CD8-positive, alpha-beta memory T cell (primary cell): ENCODE measurements at regions not wholly inside any gene's neighbourhood (a gene's known extent, or its start where the extent isn't known, plus 50 kb on each side); places are given as distances from the start of the nearest gene placed in this dataset.

Experiments used
- CTCF ChIA-PET: fragments of 350-600 bp; sonication (Branson Sonifier 250); formaldehyde crosslinking; loops from one replicate; lab custom pipeline; 2021; ENCODE audit warnings: antibody characterized with exemption; lab: Charles Lee
- POLR2A ChIA-PET: fragments of 350-600 bp; sonication (Branson Sonifier 250); formaldehyde crosslinking; loops from one replicate; lab custom pipeline; 2021; ENCODE audit warnings: antibody characterized with exemption; lab: Charles Lee
- DNase-seq, 5 donors: peaks; one replicate each; pipeline versions ENCODE4 v3.0.0 to v3.0.0-alpha.2; 2020 to 2022; ENCODE audit warnings: mixed read lengths in 1 of 5
- H3K27ac ChIP-seq: one replicate; pipeline ENCODE4 v1.7.0; 2013; ENCODE audit warnings: low read depth, mild to moderate bottlenecking, low read length, moderate library complexity
- H3K27me3 ChIP-seq: 2 replicates; pipeline ENCODE4 v1.7.0; 2013; ENCODE audit warnings: low read length, mild to moderate bottlenecking; ENCODE audit not compliant: insufficient read depth, poor library complexity, severe bottlenecking
- H3K36me3 ChIP-seq: 2 replicates; pipeline ENCODE4 v1.7.0; 2013; ENCODE audit warnings: mild to moderate bottlenecking, low read length, moderate library complexity; ENCODE audit not compliant: insufficient read depth
- H3K4me1 ChIP-seq: 2 replicates; pipeline ENCODE4 v1.7.0; 2013; ENCODE audit warnings: mild to moderate bottlenecking, low read length, moderate library complexity; ENCODE audit not compliant: insufficient read depth
- H3K4me3 ChIP-seq: 2 replicates; pipeline ENCODE4 v1.7.0; 2013; ENCODE audit warnings: mild to moderate bottlenecking, low read length
- H3K9me3 ChIP-seq: 2 replicates; pipeline ENCODE4 v1.7.0; 2013; ENCODE audit warnings: mild to moderate bottlenecking, low read length
- H3K27ac Mint-ChIP-seq, 8 donors: one replicate each; pipeline ENCODE4 v1.8.0; 2020 to 2021; ENCODE audit warnings: mixed read lengths in 8 of 8, mild to moderate bottlenecking in 6 of 8, inconsistent platforms in 3 of 8, moderate library complexity in 3 of 8
- H3K27me3 Mint-ChIP-seq, 2 donors: one replicate each; pipeline ENCODE4 v1.8.0; 2020 to 2021; ENCODE audit warnings: mixed read lengths in 2 of 2, mild to moderate bottlenecking in 1 of 2, moderate library complexity in 1 of 2
- H3K36me3 Mint-ChIP-seq, 3 donors: one replicate each; pipeline ENCODE4 v1.8.0; 2020 to 2021; ENCODE audit warnings: mixed read lengths in 3 of 3, inconsistent platforms in 1 of 3, mild to moderate bottlenecking in 1 of 3
- H3K4me1 Mint-ChIP-seq, 3 donors: one replicate each; pipeline ENCODE4 v1.8.0; 2020 to 2021; ENCODE audit warnings: mixed read lengths in 3 of 3, inconsistent platforms in 1 of 3, mild to moderate bottlenecking in 1 of 3
- H3K4me3 Mint-ChIP-seq, 7 donors: one replicate each; pipeline ENCODE4 v1.8.0; 2020 to 2021; ENCODE audit warnings: mixed read lengths in 7 of 7, mild to moderate bottlenecking in 6 of 7, moderate library complexity in 4 of 7, inconsistent platforms in 2 of 7
- H3K9me3 Mint-ChIP-seq, 5 donors: one replicate each; pipeline ENCODE4 v1.8.0; 2020 to 2022; ENCODE audit warnings: mixed read lengths in 5 of 5, mild to moderate bottlenecking in 3 of 5, moderate library complexity in 2 of 5, inconsistent platforms in 1 of 5

- Histone ChIP-seq H3K4me3 (no peak overlapping the region), H3K27ac (no peak overlapping the region), H3K9me3 (no peaks in the 10 kb centered on the region), H3K4me1 (no peaks in the 10 kb centered on the region), H3K27me3 (no peaks in the 10 kb centered on the region), H3K36me3 (no peaks in the 10 kb centered on the region)
- Mint-ChIP-seq H3K4me3 (no peak overlapping the region), H3K4me1 (no peaks in the 10 kb centered on the region), H3K36me3 (peaks cover 0 to 15% (median 0%) of the 10 kb centered on the region in 3 donors), H3K27ac (no peak overlapping the region), H3K27me3 (peaks cover 9 to 26% of the 10 kb centered on the region in 2 donors), H3K9me3 (peaks cover 0 to 7% (median 3%) of the 10 kb centered on the region in 5 donors)
- POLR2A ChIA-PET = no interaction called here
- no peak for DNase-seq
- CTCF ChIA-PET = no interaction called here
Observed at GRCh38 chr6:14498748-14499147, 381.2 kb downstream of the CD83 start.

- Histone ChIP-seq H3K27me3 (no peaks in the 10 kb centered on the region), H3K9me3 (no peaks in the 10 kb centered on the region), H3K36me3 (no peaks in the 10 kb centered on the region), H3K4me3 (no peak overlapping the region), H3K4me1 (no peaks in the 10 kb centered on the region), H3K27ac (no peak overlapping the region)
- DNase-seq = no peak
- Mint-ChIP-seq H3K27ac (no peak overlapping the region), H3K4me3 (no peak overlapping the region), H3K4me1 (no peaks in the 10 kb centered on the region), H3K9me3 (peaks cover 0 to 7% (median 3%) of the 10 kb centered on the region in 5 donors), H3K36me3 (peaks cover 0 to 15% (median 0%) of the 10 kb centered on the region in 3 donors), H3K27me3 (peaks cover 9 to 29% of the 10 kb centered on the region in 2 donors)
- CTCF ChIA-PET = no interaction called here
- POLR2A ChIA-PET = no interaction called here
Observed at GRCh38 chr6:14499309-14499708, 381.7 kb downstream of the CD83 start.

DNA sequence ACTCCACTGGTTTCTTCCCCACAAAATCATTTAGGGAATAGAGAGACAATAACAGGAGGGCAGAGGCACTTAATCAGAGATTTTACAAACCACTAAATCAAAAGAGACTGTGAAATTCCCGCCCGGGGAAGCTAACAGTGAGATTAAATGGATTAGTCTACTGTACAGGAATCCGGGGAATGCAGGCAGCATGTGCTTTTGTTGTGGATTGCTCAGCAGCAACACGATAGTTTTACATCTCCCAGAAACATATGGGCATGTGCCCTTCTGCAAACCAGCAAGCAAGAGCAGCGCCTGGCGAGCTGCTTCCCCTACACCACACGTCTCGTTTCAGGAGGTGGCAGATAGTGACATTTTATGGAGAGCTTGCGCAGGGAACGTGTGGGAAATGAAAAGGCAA is 382.3 kb downstream of the CD83 start:
- Mint-ChIP-seq H3K4me3 (peak overlapping the region in 1 of 7 donors; percentile 63), H3K27me3 (peaks cover 9 to 29% of the 10 kb centered on the region in 2 donors), H3K27ac (no peak overlapping the region), H3K9me3 (peaks cover 0 to 7% (median 3%) of the 10 kb centered on the region in 5 donors), H3K36me3 (peaks cover 0 to 15% (median 0%) of the 10 kb centered on the region in 3 donors), H3K4me1 (no peaks in the 10 kb centered on the region)
- ChIA-PET CTCF (no interaction called here), POLR2A (no interaction called here)
- H3K36me3 ChIP-seq = no peaks in the 10 kb centered on the region
- H3K9me3 ChIP-seq = no peaks in the 10 kb centered on the region
- DNase-seq = no peak
- H3K4me1 ChIP-seq = no peaks in the 10 kb centered on the region
- H3K27me3 ChIP-seq = no peaks in the 10 kb centered on the region
- H3K4me3 ChIP-seq = no peak overlapping the region
- no peak overlapping the region for H3K27ac ChIP-seq

DNA sequence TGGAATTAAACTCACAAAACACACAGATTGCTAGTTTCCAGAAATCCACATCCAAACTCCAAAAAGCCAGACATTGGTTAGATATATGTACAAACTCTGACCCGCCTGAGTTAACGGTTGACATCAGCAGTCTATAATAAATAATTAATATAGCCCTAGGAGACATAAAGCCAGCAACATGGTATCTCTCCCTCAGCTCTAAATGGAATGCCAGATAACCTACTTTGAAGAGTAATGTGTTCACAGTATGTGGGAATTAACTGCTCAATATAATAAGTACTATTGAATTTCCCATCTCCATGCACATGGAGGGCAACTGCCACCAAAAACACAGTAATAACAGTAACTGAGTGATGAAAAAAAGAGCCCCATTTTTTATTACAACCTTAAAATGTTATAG is 383.2 kb downstream of the CD83 start:
- no peaks in the 10 kb centered on the region for H3K4me1 Mint-ChIP-seq
- H3K4me3 ChIP-seq = no peak overlapping the region
- no peaks in the 10 kb centered on the region for H3K36me3 ChIP-seq
- peaks cover 9 to 29% of the 10 kb centered on the region in 2 donors for H3K27me3 Mint-ChIP-seq
- CTCF ChIA-PET = no interaction called here
- no peak overlapping the region for H3K4me3 Mint-ChIP-seq
- H3K27ac ChIP-seq = no peak overlapping the region
- H3K36me3 Mint-ChIP-seq = peaks cover 0 to 15% (median 0%) of the 10 kb centered on the region in 3 donors
- no peak for DNase-seq
- H3K9me3 Mint-ChIP-seq = peaks cover 0 to 7% (median 3%) of the 10 kb centered on the region in 5 donors
- POLR2A ChIA-PET = no interaction called here
- H3K9me3 ChIP-seq = no peaks in the 10 kb centered on the region
- no peak overlapping the region for H3K27ac Mint-ChIP-seq
- H3K4me1 ChIP-seq = no peaks in the 10 kb centered on the region
- no peaks in the 10 kb centered on the region for H3K27me3 ChIP-seq

DNA sequence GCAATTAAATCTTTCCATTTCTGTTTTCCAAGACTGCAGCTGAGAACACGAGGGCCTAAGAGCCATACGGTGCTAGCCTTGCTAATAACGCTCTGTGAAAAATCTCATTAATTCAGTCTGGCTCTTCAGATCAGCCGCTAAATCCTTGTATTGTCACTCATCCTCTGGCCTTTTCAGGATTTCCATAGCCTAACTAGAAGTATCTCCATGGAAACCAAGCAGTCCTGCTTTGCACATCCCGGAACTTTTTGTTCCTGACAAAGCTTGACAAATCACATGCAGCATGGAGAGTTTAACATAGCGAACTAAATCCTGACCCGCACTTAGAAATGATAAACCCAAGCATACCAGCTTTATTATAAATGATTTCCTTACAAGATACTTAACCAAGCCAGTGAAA is 383.7 kb downstream of the CD83 start:
- Histone ChIP-seq H3K27ac (no peak overlapping the region), H3K36me3 (no peaks in the 10 kb centered on the region), H3K9me3 (no peaks in the 10 kb centered on the region), H3K4me3 (no peak overlapping the region), H3K27me3 (no peaks in the 10 kb centered on the region), H3K4me1 (no peaks in the 10 kb centered on the region)
- no peak for DNase-seq
- Mint-ChIP-seq H3K36me3 (peaks cover 0 to 13% (median 0%) of the 10 kb centered on the region in 3 donors), H3K27ac (no peak overlapping the region), H3K27me3 (peaks cover 9 to 26% of the 10 kb centered on the region in 2 donors), H3K4me1 (no peaks in the 10 kb centered on the region), H3K9me3 (peaks cover 0 to 5% (median 3%) of the 10 kb centered on the region in 5 donors), H3K4me3 (no peak overlapping the region)
- ChIA-PET POLR2A (no interaction called here), CTCF (no interaction called here)

DNA sequence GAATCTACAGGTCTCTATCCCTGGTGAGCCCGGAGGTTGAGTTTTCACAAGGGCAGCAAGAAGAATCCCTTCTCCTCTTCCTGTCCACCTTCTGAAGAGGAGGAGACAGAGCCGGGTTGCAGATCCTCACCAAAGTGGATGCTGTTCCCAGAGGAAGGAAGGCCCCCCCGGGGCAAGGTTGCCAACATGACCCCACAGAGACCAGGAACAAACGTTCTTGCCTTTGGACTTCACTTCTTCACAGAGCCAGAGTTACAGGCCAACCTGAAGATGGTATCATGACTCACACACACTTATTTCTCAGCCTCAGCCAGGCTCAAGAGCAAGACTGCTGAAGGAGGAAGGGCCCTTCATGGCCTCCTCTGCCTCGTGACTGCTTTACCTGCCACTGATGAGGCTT is 384.3 kb downstream of the CD83 start:
- no peak overlapping the region for H3K4me3 Mint-ChIP-seq
- H3K27ac ChIP-seq = no peak overlapping the region
- no peak for DNase-seq
- peaks cover 0 to 7% (median 0%) of the 10 kb centered on the region in 3 donors for H3K36me3 Mint-ChIP-seq
- no peaks in the 10 kb centered on the region for H3K9me3 Mint-ChIP-seq
- H3K4me1 ChIP-seq = peaks cover 6% of the 10 kb centered on the region
- ChIA-PET POLR2A (no interaction called here), CTCF (no interaction called here)
- H3K27me3 Mint-ChIP-seq = peaks cover 8 to 20% of the 10 kb centered on the region in 2 donors
- no peaks in the 10 kb centered on the region for H3K36me3 ChIP-seq
- H3K4me3 ChIP-seq = no peak overlapping the region
- H3K27ac Mint-ChIP-seq = peak overlapping the region in 1 of 8 donors; percentile 17
- peaks cover 1 to 4% (median 4%) of the 10 kb centered on the region in 3 donors for H3K4me1 Mint-ChIP-seq
- H3K27me3 ChIP-seq = no peaks in the 10 kb centered on the region
- H3K9me3 ChIP-seq = no peaks in the 10 kb centered on the region

GRCh38 chr6:14502551-14502950 is 385.0 kb downstream of the CD83 start:
- Histone ChIP-seq H3K27ac (no peak overlapping the region), H3K4me1 (peaks cover 9% of the 10 kb centered on the region), H3K27me3 (no peaks in the 10 kb centered on the region), H3K4me3 (no peak overlapping the region), H3K36me3 (no peaks in the 10 kb centered on the region), H3K9me3 (no peaks in the 10 kb centered on the region)
- H3K4me3 Mint-ChIP-seq = no peak overlapping the region
- DNase-seq = no peak
- peaks cover 4 to 6% (median 4%) of the 10 kb centered on the region in 3 donors for H3K4me1 Mint-ChIP-seq
- peaks cover 7 to 17% of the 10 kb centered on the region in 2 donors for H3K27me3 Mint-ChIP-seq
- ChIA-PET CTCF (no interaction called here), POLR2A (no interaction called here)
- no peak overlapping the region for H3K27ac Mint-ChIP-seq
- peaks cover 0 to under 1% (median 0%) of the 10 kb centered on the region in 3 donors for H3K36me3 Mint-ChIP-seq
- no peaks in the 10 kb centered on the region for H3K9me3 Mint-ChIP-seq

GRCh38 chr6:14505401-14505800 is 387.8 kb downstream of the CD83 start:
- Histone ChIP-seq H3K27ac (no peak overlapping the region), H3K4me3 (no peak overlapping the region), H3K36me3 (no peaks in the 10 kb centered on the region), H3K27me3 (no peaks in the 10 kb centered on the region), H3K4me1 (peaks cover 9% of the 10 kb centered on the region), H3K9me3 (no peaks in the 10 kb centered on the region)
- ChIA-PET CTCF (no interaction called here), POLR2A (no interaction called here)
- Mint-ChIP-seq H3K27ac (no peak overlapping the region), H3K4me3 (no peak overlapping the region), H3K27me3 (peaks cover 0 to 5% of the 10 kb centered on the region in 2 donors), H3K9me3 (no peaks in the 10 kb centered on the region), H3K4me1 (peaks cover 4 to 6% (median 4%) of the 10 kb centered on the region in 3 donors), H3K36me3 (no peaks in the 10 kb centered on the region)
- DNase-seq = no peak
